ENCODE measurements at regions not wholly inside any gene's neighbourhood (a gene's known extent, or its start where the extent isn't known, plus 50 kb on each side); places are given as distances from the start of the nearest gene placed in this dataset.

GRCh38 chr3:139759470-139759869 is 81.7 kb upstream of the NMNAT3 start:
- no peak for TF ChIP-seq CTCF (conservative IDR thresholded peaks at IDR 0.05; ENCODE audit: low read length)
- no peak for TF ChIP-seq EZH2phosphoT487 (IDR thresholded peaks at IDR 0.05; ENCODE audit: borderline replicate concordance, low read depth, low read length)
